ENCODE measurements at regions not wholly inside any gene's neighbourhood (a gene's known extent, or its start where the extent isn't known, plus 50 kb on each side); places are given as distances from the start of the nearest gene placed in this dataset.

DNA sequence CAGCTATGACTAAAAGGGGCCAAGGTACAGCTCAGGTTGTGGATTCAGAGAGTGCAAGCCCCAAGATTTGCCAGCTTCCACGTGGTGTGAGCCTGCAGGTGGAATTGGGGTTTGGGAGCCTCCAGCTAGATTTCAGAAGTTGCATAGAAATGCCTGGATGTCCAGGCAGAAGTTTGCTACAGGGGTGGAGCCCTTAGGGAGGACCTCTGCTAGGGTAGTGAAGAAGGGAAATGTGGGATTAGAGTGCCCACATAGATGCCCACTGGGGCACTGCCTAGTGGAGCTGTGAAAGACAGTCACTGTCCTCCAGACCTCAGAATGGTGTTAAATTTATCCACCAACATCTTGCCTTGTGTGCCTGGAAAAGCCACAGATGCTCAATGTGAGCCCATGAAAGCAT, 255.1 kb downstream of the BMP2 start:
- TF ChIP-seq, protein P1, sequence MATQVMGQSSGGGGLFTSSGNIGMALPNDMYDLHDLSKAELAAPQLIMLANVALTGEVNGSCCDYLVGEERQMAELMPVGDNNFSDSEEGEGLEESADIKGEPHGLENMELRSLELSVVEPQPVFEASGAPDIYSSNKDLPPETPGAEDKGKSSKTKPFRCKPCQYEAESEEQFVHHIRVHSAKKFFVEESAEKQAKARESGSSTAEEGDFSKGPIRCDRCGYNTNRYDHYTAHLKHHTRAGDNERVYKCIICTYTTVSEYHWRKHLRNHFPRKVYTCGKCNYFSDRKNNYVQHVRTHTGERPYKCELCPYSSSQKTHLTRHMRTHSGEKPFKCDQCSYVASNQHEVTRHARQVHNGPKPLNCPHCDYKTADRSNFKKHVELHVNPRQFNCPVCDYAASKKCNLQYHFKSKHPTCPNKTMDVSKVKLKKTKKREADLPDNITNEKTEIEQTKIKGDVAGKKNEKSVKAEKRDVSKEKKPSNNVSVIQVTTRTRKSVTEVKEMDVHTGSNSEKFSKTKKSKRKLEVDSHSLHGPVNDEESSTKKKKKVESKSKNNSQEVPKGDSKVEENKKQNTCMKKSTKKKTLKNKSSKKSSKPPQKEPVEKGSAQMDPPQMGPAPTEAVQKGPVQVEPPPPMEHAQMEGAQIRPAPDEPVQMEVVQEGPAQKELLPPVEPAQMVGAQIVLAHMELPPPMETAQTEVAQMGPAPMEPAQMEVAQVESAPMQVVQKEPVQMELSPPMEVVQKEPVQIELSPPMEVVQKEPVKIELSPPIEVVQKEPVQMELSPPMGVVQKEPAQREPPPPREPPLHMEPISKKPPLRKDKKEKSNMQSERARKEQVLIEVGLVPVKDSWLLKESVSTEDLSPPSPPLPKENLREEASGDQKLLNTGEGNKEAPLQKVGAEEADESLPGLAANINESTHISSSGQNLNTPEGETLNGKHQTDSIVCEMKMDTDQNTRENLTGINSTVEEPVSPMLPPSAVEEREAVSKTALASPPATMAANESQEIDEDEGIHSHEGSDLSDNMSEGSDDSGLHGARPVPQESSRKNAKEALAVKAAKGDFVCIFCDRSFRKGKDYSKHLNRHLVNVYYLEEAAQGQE (IDR thresholded peaks at IDR 0.05; ENCODE audit: low read depth): no peak
- TF ChIP-seq EP300 (IDR thresholded peaks at IDR 0.05; ENCODE audit: borderline replicate concordance) (no peak), CREB1 (IDR thresholded peaks at IDR 0.05; ENCODE audit: low read depth) (no peak), NFIC (IDR thresholded peaks at IDR 0.05) (no peak), RAD21 (IDR thresholded peaks at IDR 0.05; ENCODE audit: low read depth) (no peak), TCF12 (IDR thresholded peaks at IDR 0.05; ENCODE audit: low read depth) (no peak), ZBTB7A (IDR thresholded peaks at IDR 0.05; ENCODE audit: low read depth) (no peak), YY1 (IDR thresholded peaks at IDR 0.05; ENCODE audit: low read depth) (no peak)
- TF ChIP-seq, protein P2, sequence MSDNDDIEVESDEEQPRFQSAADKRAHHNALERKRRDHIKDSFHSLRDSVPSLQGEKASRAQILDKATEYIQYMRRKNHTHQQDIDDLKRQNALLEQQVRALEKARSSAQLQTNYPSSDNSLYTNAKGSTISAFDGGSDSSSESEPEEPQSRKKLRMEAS (IDR thresholded peaks at IDR 0.05): no peak
